HEK293 (cell line): ENCODE measurements at regions not wholly inside any gene's neighbourhood (a gene's known extent, or its start where the extent isn't known, plus 50 kb on each side); places are given as distances from the start of the nearest gene placed in this dataset.

Source experiments
- CTCF ChIP-seq: fragments of 450-650 bp; formaldehyde crosslinking; IDR thresholded peaks from 2 replicates; pipeline ENCODE4 v1.5.1; 2016; ENCODE audit warnings: missing biosample characterization, missing genetic modification characterization
- HOXD13 ChIP-seq: sonication (generic); formaldehyde crosslinking; IDR thresholded peaks from 2 replicates; pipeline ENCODE4 v1.8.0; 2022; ENCODE audit warnings: missing genetic modification reagents, borderline replicate concordance
- KLF16 ChIP-seq: fragments of 450-650 bp; formaldehyde crosslinking; IDR thresholded peaks from 2 replicates; pipeline ENCODE4 v1.5.1; 2017; ENCODE audit warnings: missing biosample characterization, missing genetic modification characterization
- PBX3 ChIP-seq: sonication (generic); formaldehyde crosslinking; IDR thresholded peaks from 2 replicates; pipeline ENCODE4 v1.8.1; 2022; ENCODE audit warnings: mild to moderate bottlenecking, moderate library complexity, missing genetic modification reagents
- REST ChIP-seq: fragments of 450-650 bp; formaldehyde crosslinking; IDR thresholded peaks from 2 replicates; pipeline ENCODE4 v1.5.1; 2016; ENCODE audit warnings: missing biosample characterization, missing genetic modification characterization
- ZNF10 ChIP-seq: fragments of 450-650 bp; formaldehyde crosslinking; IDR thresholded peaks from 2 replicates; pipeline ENCODE4 v1.5.1; 2017; ENCODE audit warnings: missing biosample characterization, missing genetic modification characterization
- ZNF140 ChIP-seq: fragments of 450-650 bp; formaldehyde crosslinking; IDR thresholded peaks from 2 replicates; pipeline ENCODE4 v1.5.1; 2016; ENCODE audit warnings: missing biosample characterization, missing genetic modification characterization
- ZNF23 ChIP-seq: fragments of 450-650 bp; formaldehyde crosslinking; IDR thresholded peaks from 2 replicates; pipeline ENCODE4 v1.5.1; 2016; ENCODE audit warnings: missing biosample characterization, missing genetic modification characterization, borderline replicate concordance
- ZNF311 ChIP-seq: fragments of 450-650 bp; formaldehyde crosslinking; IDR thresholded peaks from 2 replicates; pipeline ENCODE4 v1.5.1; 2017; ENCODE audit warnings: missing biosample characterization, missing genetic modification characterization, borderline replicate concordance
- ZNF398 ChIP-seq: fragments of 450-650 bp; formaldehyde crosslinking; IDR thresholded peaks from 2 replicates; pipeline ENCODE4 v1.5.1; 2017; ENCODE audit warnings: missing biosample characterization, missing genetic modification characterization
- ZNF571 ChIP-seq: fragments of 450-650 bp; formaldehyde crosslinking; IDR thresholded peaks from 2 replicates; pipeline ENCODE4 v1.5.0; 2017; ENCODE audit warnings: missing biosample characterization, missing genetic modification characterization
- ZNF621 ChIP-seq: fragments of 450-650 bp; formaldehyde crosslinking; IDR thresholded peaks from 2 replicates; pipeline ENCODE4 v1.5.1; 2017; ENCODE audit warnings: missing biosample characterization, missing genetic modification characterization
- ZNF776 ChIP-seq: fragments of 450-650 bp; formaldehyde crosslinking; IDR thresholded peaks from 2 replicates; pipeline ENCODE4 v1.5.0; 2017; ENCODE audit warnings: missing biosample characterization, missing genetic modification characterization, borderline replicate concordance
- TF ChIP-seq, protein P1 (sequence below): fragments of 450-650 bp; formaldehyde crosslinking; IDR thresholded peaks from 2 replicates; pipeline ENCODE4 v1.5.1; 2016; ENCODE audit warnings: missing biosample characterization, missing genetic modification characterization

DNA sequence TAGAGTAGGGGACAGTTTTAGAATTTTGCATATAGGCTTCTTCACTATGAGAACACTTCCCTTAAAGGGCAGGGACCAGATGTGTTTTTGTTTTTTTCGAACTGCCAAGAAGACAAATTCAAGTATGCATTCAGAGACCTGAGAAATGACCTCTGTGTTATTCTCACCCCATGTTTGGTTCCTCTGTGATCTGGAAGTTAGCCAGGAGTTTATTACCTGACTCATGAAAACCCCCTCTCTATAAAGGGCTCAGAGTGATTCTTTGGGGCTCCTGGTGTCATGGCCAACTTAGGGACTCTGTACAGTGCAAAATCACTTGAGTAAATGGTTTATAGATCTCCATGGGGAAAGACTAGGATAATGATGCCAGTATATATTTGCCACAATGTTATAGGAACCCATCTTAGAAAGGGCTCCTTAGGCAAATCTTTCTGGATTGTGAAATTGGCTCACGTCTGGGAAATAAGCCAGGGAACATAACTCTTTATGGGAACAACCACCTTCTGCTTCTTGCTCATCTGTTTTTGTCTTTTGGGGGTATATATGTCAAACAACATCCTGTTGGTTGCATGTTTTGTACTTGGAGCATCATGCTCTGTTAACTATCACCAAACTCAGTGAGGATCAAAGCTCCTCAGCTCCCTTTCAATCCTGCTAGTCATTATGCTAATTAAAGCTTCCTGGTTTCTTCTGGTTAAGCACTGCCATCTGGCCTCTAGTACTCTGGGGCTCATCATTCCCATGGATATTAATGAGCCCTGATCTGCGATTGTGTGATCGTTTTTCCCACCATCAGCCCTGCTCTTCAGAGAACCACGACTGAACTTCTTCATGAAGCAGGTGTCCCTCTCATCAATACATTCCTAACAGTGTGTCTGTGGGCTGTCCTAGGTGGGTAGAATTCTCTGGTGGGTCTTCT lies 173.4 kb upstream of the CDH12 start:
- no peak for TF ChIP-seq ZNF776 (tag by site-specific recombination)
- TF ChIP-seq ZNF140, result no peak
- no peak for TF ChIP-seq CTCF (tag by site-specific recombination)
- TF ChIP-seq ZNF10 (tag by site-specific recombination), result no peak
- no peak for TF ChIP-seq PBX3 (CRISPR knock-in tag)
- TF ChIP-seq ZNF311 (tag by site-specific recombination), result no peak
- TF ChIP-seq ZNF398 (tag by site-specific recombination), result no peak
- TF ChIP-seq, protein P1, sequence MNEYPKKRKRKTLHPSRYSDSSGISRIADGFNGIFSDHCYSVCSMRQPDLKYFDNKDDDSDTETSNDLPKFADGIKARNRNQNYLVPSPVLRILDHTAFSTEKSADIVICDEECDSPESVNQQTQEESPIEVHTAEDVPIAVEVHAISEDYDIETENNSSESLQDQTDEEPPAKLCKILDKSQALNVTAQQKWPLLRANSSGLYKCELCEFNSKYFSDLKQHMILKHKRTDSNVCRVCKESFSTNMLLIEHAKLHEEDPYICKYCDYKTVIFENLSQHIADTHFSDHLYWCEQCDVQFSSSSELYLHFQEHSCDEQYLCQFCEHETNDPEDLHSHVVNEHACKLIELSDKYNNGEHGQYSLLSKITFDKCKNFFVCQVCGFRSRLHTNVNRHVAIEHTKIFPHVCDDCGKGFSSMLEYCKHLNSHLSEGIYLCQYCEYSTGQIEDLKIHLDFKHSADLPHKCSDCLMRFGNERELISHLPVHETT (tag by site-specific recombination), result no peak
- TF ChIP-seq HOXD13, result no peak
- no peak for TF ChIP-seq REST (tag by site-specific recombination)
- no peak for TF ChIP-seq KLF16 (tag by site-specific recombination)
- no peak for TF ChIP-seq ZNF621 (tag by site-specific recombination)
- no peak for TF ChIP-seq ZNF571 (tag by site-specific recombination)
- no peak for TF ChIP-seq ZNF23 (tag by site-specific recombination)
